ENCODE measurements at regions not wholly inside any gene's neighbourhood (a gene's known extent, or its start where the extent isn't known, plus 50 kb on each side); places are given as distances from the start of the nearest gene placed in this dataset.

DNA sequence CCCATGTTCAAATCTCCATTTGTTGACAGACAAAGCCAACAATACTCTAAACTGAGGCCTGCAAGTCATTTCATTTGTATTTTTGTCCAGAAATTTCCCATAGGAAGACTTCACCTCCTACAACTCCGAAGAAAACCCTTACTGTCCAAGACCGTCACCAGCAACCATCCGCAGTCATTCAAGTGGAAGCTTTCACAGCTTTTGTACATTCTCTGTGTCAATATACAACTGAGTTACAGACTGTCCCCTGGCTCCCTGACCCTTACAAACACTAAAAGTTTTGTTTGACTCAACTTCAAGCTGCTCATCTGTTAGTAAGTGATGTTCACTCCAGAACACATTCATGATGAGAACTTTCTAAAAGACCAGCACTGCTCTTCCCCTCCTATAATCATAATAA, 210.1 kb downstream of the DEPDC1B start:
- TF ChIP-seq, protein P1, sequence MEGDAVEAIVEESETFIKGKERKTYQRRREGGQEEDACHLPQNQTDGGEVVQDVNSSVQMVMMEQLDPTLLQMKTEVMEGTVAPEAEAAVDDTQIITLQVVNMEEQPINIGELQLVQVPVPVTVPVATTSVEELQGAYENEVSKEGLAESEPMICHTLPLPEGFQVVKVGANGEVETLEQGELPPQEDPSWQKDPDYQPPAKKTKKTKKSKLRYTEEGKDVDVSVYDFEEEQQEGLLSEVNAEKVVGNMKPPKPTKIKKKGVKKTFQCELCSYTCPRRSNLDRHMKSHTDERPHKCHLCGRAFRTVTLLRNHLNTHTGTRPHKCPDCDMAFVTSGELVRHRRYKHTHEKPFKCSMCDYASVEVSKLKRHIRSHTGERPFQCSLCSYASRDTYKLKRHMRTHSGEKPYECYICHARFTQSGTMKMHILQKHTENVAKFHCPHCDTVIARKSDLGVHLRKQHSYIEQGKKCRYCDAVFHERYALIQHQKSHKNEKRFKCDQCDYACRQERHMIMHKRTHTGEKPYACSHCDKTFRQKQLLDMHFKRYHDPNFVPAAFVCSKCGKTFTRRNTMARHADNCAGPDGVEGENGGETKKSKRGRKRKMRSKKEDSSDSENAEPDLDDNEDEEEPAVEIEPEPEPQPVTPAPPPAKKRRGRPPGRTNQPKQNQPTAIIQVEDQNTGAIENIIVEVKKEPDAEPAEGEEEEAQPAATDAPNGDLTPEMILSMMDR (IDR thresholded peaks at IDR 0.05; ENCODE audit: low read depth, low read length) = no peak
- H3K36me3 ChIP-seq = no peaks in the 10 kb centered on the region

DNA sequence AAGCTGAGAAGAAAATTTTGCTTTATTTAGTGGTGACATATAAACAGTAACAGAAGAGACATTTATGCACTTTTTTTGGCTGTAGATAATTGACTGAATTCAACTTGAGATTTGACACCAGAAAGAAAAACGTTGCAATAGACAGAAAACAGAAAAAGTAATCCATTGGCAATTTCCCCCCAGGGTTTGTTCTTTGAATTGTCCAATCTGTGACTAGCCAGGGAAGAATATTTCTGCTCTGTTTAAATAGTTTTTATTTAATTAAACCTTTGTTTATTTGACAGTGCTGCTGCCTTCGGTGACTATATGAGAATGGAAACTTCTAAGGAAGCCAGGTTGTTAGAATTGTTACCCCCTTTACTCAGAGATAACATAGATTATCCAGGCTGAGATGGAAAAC, 210.6 kb downstream of the DEPDC1B start:
- no peak overlapping the region for H3K27ac ChIP-seq
- no peaks in the 10 kb centered on the region for H3K4me1 ChIP-seq (ENCODE audit: low read depth)
- H3K9me3 ChIP-seq (ENCODE audit: low read depth) = no peaks in the 10 kb centered on the region
- H3K27me3 ChIP-seq = no peaks in the 10 kb centered on the region
- no peaks in the 10 kb centered on the region for H3K36me3 ChIP-seq
- DNase-seq (ENCODE audit: low read depth in 1 of 2, low spot score in 1 of 2) = no peak
- TF ChIP-seq, protein P1 (IDR thresholded peaks at IDR 0.05; ENCODE audit: low read depth, low read length) = no peak
- H3K4me3 ChIP-seq = no peak overlapping the region

More for the DNA sequence above, 210.1 kb downstream of the DEPDC1B start:
- no peak for DNase-seq (ENCODE audit: low read depth in 1 of 2, low spot score in 1 of 2)
- Histone ChIP-seq H3K4me3 (no peak overlapping the region), H3K27ac (no peak overlapping the region), H3K4me1 (ENCODE audit: low read depth) (no peaks in the 10 kb centered on the region), H3K27me3 (no peaks in the 10 kb centered on the region), H3K9me3 (ENCODE audit: low read depth) (no peaks in the 10 kb centered on the region)

DNA sequence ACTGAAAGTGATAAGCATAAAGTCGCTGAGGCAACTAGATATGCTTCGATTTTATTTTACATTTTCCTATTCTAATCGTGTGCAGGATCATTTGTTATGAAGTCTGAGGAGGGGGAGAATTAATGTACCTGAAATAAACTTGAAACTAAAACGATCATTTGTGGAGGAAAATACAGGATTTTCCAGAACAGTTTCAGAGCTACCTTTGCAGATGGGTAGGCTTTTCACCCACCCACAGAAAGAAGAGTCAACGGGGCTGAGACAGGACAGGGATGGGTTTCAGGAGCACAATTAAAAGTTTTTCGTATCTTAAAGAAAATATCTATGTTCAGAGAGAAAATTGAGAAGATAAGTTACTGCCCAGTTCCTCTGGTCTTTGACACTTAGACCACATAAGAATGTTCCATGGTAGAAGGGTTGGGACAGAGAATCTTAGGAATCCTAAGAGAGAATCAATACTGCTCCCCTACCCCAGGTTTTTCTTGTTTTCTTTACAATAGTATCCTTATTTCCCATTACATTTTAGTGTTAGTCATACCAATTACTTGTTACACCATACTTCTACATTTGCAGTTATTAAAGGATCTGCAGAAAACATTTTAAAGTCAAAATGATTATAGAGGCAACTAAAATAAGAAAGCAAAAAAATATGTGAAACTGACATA, 211.4 kb downstream of the DEPDC1B start:
- TF ChIP-seq, protein P1 (IDR thresholded peaks at IDR 0.05; ENCODE audit: low read depth, low read length) = no peak
- Histone ChIP-seq H3K9me3 (ENCODE audit: low read depth) (no peaks in the 10 kb centered on the region), H3K27me3 (no peaks in the 10 kb centered on the region), H3K4me1 (ENCODE audit: low read depth) (no peaks in the 10 kb centered on the region), H3K4me3 (no peak overlapping the region), H3K36me3 (no peaks in the 10 kb centered on the region), H3K27ac (no peak overlapping the region)
- no peak for DNase-seq (ENCODE audit: low read depth in 1 of 2, low spot score in 1 of 2)

DNA sequence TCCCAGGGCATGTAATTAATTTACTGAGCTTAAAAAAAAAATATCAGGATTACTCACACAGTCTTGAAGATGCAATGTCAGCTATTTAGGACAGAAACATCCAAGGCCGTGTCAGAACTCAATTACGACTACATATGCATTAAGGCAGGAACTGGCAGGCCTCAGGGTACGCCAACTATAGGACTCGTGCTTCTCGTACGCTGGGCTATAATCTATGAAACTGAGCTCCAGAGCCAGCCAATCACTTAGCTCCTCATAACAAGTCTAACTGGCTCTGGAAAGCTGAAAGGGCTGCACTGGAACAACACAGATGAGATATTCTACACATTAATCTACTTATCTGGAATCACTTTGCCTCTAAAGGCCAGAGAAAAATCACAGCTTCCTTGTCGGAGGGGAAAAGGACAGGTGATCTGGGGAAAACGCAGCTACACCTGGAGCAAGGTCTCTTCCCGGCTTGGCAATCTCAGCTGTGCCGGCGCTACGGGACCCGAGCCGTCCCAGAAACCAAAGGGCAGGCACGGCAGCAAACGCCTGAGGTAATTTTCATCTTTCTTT, 212.0 kb downstream of the DEPDC1B start:
- H3K36me3 ChIP-seq = no peaks in the 10 kb centered on the region
- no peaks in the 10 kb centered on the region for H3K9me3 ChIP-seq (ENCODE audit: low read depth)
- H3K4me3 ChIP-seq = no peak overlapping the region
- H3K27me3 ChIP-seq = no peaks in the 10 kb centered on the region
- DNase-seq (ENCODE audit: low read depth in 1 of 2, low spot score in 1 of 2) = no peak
- H3K4me1 ChIP-seq (ENCODE audit: low read depth) = no peaks in the 10 kb centered on the region
- TF ChIP-seq, protein P1 (IDR thresholded peaks at IDR 0.05; ENCODE audit: low read depth, low read length) = no peak
- no peak overlapping the region for H3K27ac ChIP-seq

DNA sequence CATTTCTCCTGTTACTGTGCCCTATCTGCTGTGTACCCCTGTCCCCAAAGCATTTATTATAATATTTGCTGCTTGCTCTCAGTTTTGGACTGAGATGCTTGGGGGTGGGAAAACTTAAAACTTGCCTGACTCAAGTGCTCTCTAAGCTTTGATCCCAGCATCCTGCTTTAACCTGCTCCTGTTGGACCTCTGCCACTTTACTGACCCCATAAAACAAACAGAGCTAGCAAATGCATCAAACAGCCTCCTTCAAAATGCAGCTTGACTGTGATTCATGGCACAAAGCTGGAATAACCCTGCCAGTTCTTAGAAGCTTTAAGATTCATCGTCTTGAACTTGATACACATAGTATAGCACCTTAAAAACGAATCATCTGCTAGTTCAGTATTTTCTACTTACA, 212.5 kb downstream of the DEPDC1B start:
- no peaks in the 10 kb centered on the region for H3K4me1 ChIP-seq (ENCODE audit: low read depth)

More for the DNA sequence above, 212.5 kb downstream of the DEPDC1B start:
- Histone ChIP-seq H3K27ac (no peak overlapping the region), H3K27me3 (no peaks in the 10 kb centered on the region), H3K9me3 (ENCODE audit: low read depth) (no peaks in the 10 kb centered on the region), H3K36me3 (no peaks in the 10 kb centered on the region), H3K4me3 (no peak overlapping the region)
- TF ChIP-seq, protein P1 (IDR thresholded peaks at IDR 0.05; ENCODE audit: low read depth, low read length) = no peak
- no peak for DNase-seq (ENCODE audit: low read depth in 1 of 2, low spot score in 1 of 2)

Measured in cardiac muscle cell (in vitro differentiated cells and primary cell).